ENCODE measurements at regions not wholly inside any gene's neighbourhood (a gene's known extent, or its start where the extent isn't known, plus 50 kb on each side); places are given as distances from the start of the nearest gene placed in this dataset.

DNA sequence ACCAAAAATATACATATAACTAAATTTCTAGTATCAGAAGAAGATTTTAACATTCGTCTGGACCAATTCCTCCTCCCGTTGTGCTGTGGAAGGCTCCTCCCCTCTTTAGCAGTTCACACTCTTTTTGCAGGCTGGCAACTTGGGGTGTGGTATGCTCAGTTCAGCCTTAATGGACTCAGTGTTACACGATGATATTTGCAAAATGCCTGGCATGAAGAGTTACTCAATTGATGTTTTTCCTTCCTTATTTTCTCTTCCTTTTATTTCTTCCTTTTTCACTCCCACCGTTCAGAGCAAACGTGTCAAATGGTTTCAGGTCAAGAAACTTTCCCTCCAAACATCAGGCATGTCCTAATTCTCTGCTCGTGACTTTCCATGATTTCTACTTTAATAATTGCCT, 248.3 kb downstream of the PHF14 start:
- Histone ChIP-seq H2AFZ (peak overlapping the region; percentile 48), H3K4me3 (ENCODE audit: low read depth, low read length) (no peak overlapping the region), H3K4me2 (ENCODE audit: low read length) (no peak overlapping the region), H3K27ac (no peak overlapping the region), H3K79me2 (no peaks in the 10 kb centered on the region), H3K36me3 (ENCODE audit: control insufficient read depth, insufficient read depth, low read length) (no peaks in the 10 kb centered on the region), H3K4me1 (no peaks in the 10 kb centered on the region), H3K27me3 (ENCODE audit: control insufficient read depth, insufficient read depth, low read length) (no peaks in the 10 kb centered on the region), H3K9me3 (ENCODE audit: control insufficient read depth, low read length) (no peaks in the 10 kb centered on the region), H3K9ac (no peak overlapping the region)
- TF ChIP-seq, protein P1, sequence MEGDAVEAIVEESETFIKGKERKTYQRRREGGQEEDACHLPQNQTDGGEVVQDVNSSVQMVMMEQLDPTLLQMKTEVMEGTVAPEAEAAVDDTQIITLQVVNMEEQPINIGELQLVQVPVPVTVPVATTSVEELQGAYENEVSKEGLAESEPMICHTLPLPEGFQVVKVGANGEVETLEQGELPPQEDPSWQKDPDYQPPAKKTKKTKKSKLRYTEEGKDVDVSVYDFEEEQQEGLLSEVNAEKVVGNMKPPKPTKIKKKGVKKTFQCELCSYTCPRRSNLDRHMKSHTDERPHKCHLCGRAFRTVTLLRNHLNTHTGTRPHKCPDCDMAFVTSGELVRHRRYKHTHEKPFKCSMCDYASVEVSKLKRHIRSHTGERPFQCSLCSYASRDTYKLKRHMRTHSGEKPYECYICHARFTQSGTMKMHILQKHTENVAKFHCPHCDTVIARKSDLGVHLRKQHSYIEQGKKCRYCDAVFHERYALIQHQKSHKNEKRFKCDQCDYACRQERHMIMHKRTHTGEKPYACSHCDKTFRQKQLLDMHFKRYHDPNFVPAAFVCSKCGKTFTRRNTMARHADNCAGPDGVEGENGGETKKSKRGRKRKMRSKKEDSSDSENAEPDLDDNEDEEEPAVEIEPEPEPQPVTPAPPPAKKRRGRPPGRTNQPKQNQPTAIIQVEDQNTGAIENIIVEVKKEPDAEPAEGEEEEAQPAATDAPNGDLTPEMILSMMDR (IDR thresholded peaks at IDR 0.05): no peak

DNA sequence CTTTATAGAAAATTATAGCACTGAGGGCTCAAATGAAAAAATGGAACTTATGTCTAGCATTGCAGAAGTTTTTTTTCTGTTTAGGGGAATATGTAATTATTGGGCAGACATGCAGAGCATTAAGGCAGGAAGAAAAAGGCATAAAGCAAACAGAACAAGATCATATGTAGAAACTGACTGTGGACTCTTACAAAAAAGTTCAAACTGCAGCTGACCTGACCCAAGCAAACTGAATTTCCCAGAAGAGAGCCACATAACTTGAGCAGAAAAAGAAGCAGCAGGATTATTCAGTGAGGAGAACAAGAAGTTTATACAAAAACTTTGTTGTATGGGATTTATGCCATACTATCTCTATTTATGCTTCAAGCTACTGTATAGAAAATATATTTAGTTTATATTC, 250.9 kb downstream of the PHF14 start:
- TF ChIP-seq, protein P1 (IDR thresholded peaks at IDR 0.05): no peak
- H3K36me3 ChIP-seq (ENCODE audit: control insufficient read depth, insufficient read depth, low read length): no peaks in the 10 kb centered on the region
- H3K9me3 ChIP-seq (ENCODE audit: control insufficient read depth, low read length): no peaks in the 10 kb centered on the region
- no peaks in the 10 kb centered on the region for H3K79me2 ChIP-seq
- H3K4me3 ChIP-seq (ENCODE audit: low read depth, low read length): no peak overlapping the region
- H3K27me3 ChIP-seq (ENCODE audit: control insufficient read depth, insufficient read depth, low read length): no peaks in the 10 kb centered on the region
- H3K9ac ChIP-seq: no peak overlapping the region
- H2AFZ ChIP-seq: no peak overlapping the region
- no peaks in the 10 kb centered on the region for H3K4me1 ChIP-seq
- H3K4me2 ChIP-seq (ENCODE audit: low read length): no peak overlapping the region
- no peak overlapping the region for H3K27ac ChIP-seq

- Histone ChIP-seq H3K79me2 (no peaks in the 10 kb centered on the region), H3K27me3 (ENCODE audit: control insufficient read depth, insufficient read depth, low read length) (no peaks in the 10 kb centered on the region), H3K4me1 (no peaks in the 10 kb centered on the region), H3K27ac (no peak overlapping the region), H3K4me2 (ENCODE audit: low read length) (peak overlapping the region; percentile 40), H3K9me3 (ENCODE audit: control insufficient read depth, low read length) (no peaks in the 10 kb centered on the region), H3K9ac (no peak overlapping the region), H3K36me3 (ENCODE audit: control insufficient read depth, insufficient read depth, low read length) (no peaks in the 10 kb centered on the region), H3K4me3 (ENCODE audit: low read depth, low read length) (no peak overlapping the region), H2AFZ (peak overlapping the region; percentile 14)
- TF ChIP-seq, protein P1 (IDR thresholded peaks at IDR 0.05): no peak
These were observed 254.8 kb downstream of the PHF14 start for GRCh38 chr7:11228515-11228914.

DNA sequence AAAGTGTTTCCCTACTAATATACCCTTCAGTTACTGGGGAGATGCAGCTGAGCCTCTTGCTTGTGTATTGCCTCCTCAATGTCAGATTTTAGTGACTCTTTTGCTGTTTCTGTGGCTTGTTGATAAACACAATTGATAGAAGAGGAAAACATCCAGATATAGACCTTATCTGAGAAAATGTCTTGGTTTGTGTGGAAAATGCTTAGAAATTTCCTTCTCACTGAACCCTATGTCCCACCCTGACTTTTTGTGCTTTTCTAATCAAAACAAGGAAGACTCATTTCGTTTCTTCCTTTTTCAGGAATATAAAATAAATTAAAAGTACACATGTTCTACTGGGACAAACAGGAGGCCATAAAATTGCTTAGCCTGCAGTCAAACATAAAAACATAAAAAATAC, 257.5 kb downstream of the PHF14 start:
- Histone ChIP-seq H2AFZ (peak overlapping the region; percentile 23), H3K36me3 (ENCODE audit: control insufficient read depth, insufficient read depth, low read length) (no peaks in the 10 kb centered on the region), H3K9me3 (ENCODE audit: control insufficient read depth, low read length) (no peaks in the 10 kb centered on the region), H3K9ac (no peak overlapping the region), H3K27ac (no peak overlapping the region), H3K27me3 (ENCODE audit: control insufficient read depth, insufficient read depth, low read length) (no peaks in the 10 kb centered on the region), H3K4me3 (ENCODE audit: low read depth, low read length) (no peak overlapping the region), H3K4me2 (ENCODE audit: low read length) (peak overlapping the region; percentile 14), H3K79me2 (no peaks in the 10 kb centered on the region), H3K4me1 (no peaks in the 10 kb centered on the region)
- TF ChIP-seq, protein P1 (IDR thresholded peaks at IDR 0.05): no peak

- no peak overlapping the region for H3K4me3 ChIP-seq (ENCODE audit: low read depth, low read length)
- no peak overlapping the region for H3K4me2 ChIP-seq (ENCODE audit: low read length)
- H3K79me2 ChIP-seq: no peaks in the 10 kb centered on the region
- H3K9ac ChIP-seq: no peak overlapping the region
- H3K27me3 ChIP-seq (ENCODE audit: control insufficient read depth, insufficient read depth, low read length): no peaks in the 10 kb centered on the region
- H3K9me3 ChIP-seq (ENCODE audit: control insufficient read depth, low read length): no peaks in the 10 kb centered on the region
- H3K27ac ChIP-seq: no peak overlapping the region
- H3K4me1 ChIP-seq: no peaks in the 10 kb centered on the region
- TF ChIP-seq, protein P1 (IDR thresholded peaks at IDR 0.05): no peak
- no peaks in the 10 kb centered on the region for H3K36me3 ChIP-seq (ENCODE audit: control insufficient read depth, insufficient read depth, low read length)
- no peak overlapping the region for H2AFZ ChIP-seq
These were observed 258.8 kb downstream of the PHF14 start for GRCh38 chr7:11232462-11232861.

All from parathyroid adenoma (tissue), 2 donors.